GM21526 (cell line): ENCODE measurements at regions not wholly inside any gene's neighbourhood (a gene's known extent, or its start where the extent isn't known, plus 50 kb on each side); places are given as distances from the start of the nearest gene placed in this dataset.

Source experiments
- ATAC-seq: cut with Tn5 transposase; IDR thresholded peaks from one replicate; pipeline ENCODE4 v1.9.1; 2021; ENCODE audit warnings: moderate library complexity; ENCODE audit not compliant: unreplicated experiment, low FRiP score

GRCh38 chr14:66432334-66432733 lies 53.8 kb upstream of the CCDC196 start:
- ATAC-seq: no peak

- no peak for ATAC-seq
Observed at GRCh38 chr14:66434464-66434863, 51.7 kb upstream of the CCDC196 start.

- no peak for ATAC-seq
Observed at GRCh38 chr14:66435683-66436082, 50.5 kb upstream of the CCDC196 start.
